GM23338 (cell line): ENCODE measurements at regions not wholly inside any gene's neighbourhood (a gene's known extent, or its start where the extent isn't known, plus 50 kb on each side); places are given as distances from the start of the nearest gene placed in this dataset.

Experiments used
- ATAC-seq: fragments of 200-7000 bp; cut with Tn5 transposase; 3 replicates; pipeline ENCODE4 v1.9.1; 2020
- DNase-seq: peaks from one replicate; pipeline ENCODE4 v3.0.0-alpha.2; 2015; ENCODE audit warnings: low spot score
- H2AFZ ChIP-seq: fragments of 200-600 bp; sonication (generic); 2 replicates; pipeline ENCODE4 v1.8.0; 2016; ENCODE audit warnings: antibody characterized with exemption, mild to moderate bottlenecking, moderate library complexity
- H3F3A ChIP-seq: fragments of 200-600 bp; sonication (generic); replicated peaks from 2 replicates; pipeline ENCODE4 v1.8.0; 2017; ENCODE audit warnings: antibody characterized with exemption, mixed run types, low read depth
- H3K27ac ChIP-seq: fragments of 200-600 bp; sonication (generic); 2 replicates; pipeline ENCODE4 v1.6.1; 2016; ENCODE audit warnings: low read depth
- H3K27me3 ChIP-seq: fragments of 200-600 bp; sonication (generic); 2 replicates; pipeline ENCODE4 v1.8.0; 2016; ENCODE audit warnings: mild to moderate bottlenecking, mixed run types, moderate library complexity; ENCODE audit not compliant: insufficient read depth
- H3K36me3 ChIP-seq: fragments of 200-600 bp; sonication (generic); 2 replicates; pipeline ENCODE4 v1.8.0; 2016; ENCODE audit warnings: mild to moderate bottlenecking; ENCODE audit not compliant: insufficient read depth
- H3K4me1 ChIP-seq: fragments of 200-600 bp; sonication (generic); 2 replicates; pipeline ENCODE4 v1.8.0; 2016; ENCODE audit warnings: mild to moderate bottlenecking, moderate library complexity; ENCODE audit not compliant: insufficient read depth
- H3K4me2 ChIP-seq: fragments of 200-600 bp; sonication (generic); 2 replicates; pipeline ENCODE4 v1.7.1; 2017; ENCODE audit warnings: mixed run types
- H3K4me3 ChIP-seq: fragments of 200-600 bp; sonication (generic); 2 replicates; pipeline ENCODE4 v1.6.1; 2016; ENCODE audit warnings: mixed run types
- H3K79me2 ChIP-seq: fragments of 200-600 bp; sonication (generic); replicated peaks from 2 replicates; pipeline ENCODE4 v1.8.0; 2017; ENCODE audit warnings: mild to moderate bottlenecking; ENCODE audit not compliant: insufficient read depth
- H3K9me2 ChIP-seq: fragments of 200-600 bp; sonication (generic); 2 replicates; pipeline ENCODE4 v1.8.0; 2017; ENCODE audit not compliant: insufficient read depth
- H4K20me1 ChIP-seq: fragments of 200-600 bp; sonication (generic); replicated peaks from 2 replicates; pipeline ENCODE4 v1.8.0; 2017; ENCODE audit warnings: mild to moderate bottlenecking; ENCODE audit not compliant: insufficient read depth
- H3K27ac Mint-ChIP-seq: 2 replicates; pipeline ENCODE4 v1.8.0; 2020; ENCODE audit warnings: inconsistent platforms, mild to moderate bottlenecking, moderate library complexity, mixed read lengths
- H3K27me3 Mint-ChIP-seq: 3 replicates; pipeline ENCODE4 v1.8.0; 2022; ENCODE audit warnings: low read depth, mild to moderate bottlenecking, moderate library complexity, mixed read lengths, inconsistent platforms; ENCODE audit not compliant: insufficient read depth, poor library complexity
- H3K36me3 Mint-ChIP-seq: 3 replicates; pipeline ENCODE4 v1.8.0; 2021; ENCODE audit warnings: low read depth, mild to moderate bottlenecking, inconsistent platforms, moderate library complexity, mixed read lengths
- H3K4me1 Mint-ChIP-seq: 3 replicates; pipeline ENCODE4 v1.8.0; 2020; ENCODE audit warnings: mild to moderate bottlenecking, inconsistent platforms, mixed read lengths
- H3K4me3 Mint-ChIP-seq: 3 replicates; pipeline ENCODE4 v1.8.0; 2021; ENCODE audit warnings: moderate library complexity, mild to moderate bottlenecking, inconsistent platforms, mixed read lengths
- H3K9me3 Mint-ChIP-seq: 3 replicates; pipeline ENCODE4 v1.8.0; 2020; ENCODE audit warnings: moderate library complexity, mild to moderate bottlenecking, inconsistent platforms, mixed read lengths
- CREB1 ChIP-seq: fragments of 250-450 bp; sonication (Bioruptor Pico); IDR thresholded peaks from 2 replicates; pipeline ENCODE4 v1.5.0; 2020; ENCODE audit warnings: low read depth, mild to moderate bottlenecking, moderate library complexity
- CTCF ChIP-seq, 2 experiments: fragments of 200-600 bp in 1 of 2; sonication (generic) in 1 of 2; conservative IDR thresholded peaks; 2 replicates each; pipeline versions ENCODE4 v1.5.1 to v1.6.1; 2016 to 2017; ENCODE audit warnings: antibody characterized with exemption in 2 of 2, low read depth in 2 of 2, mild to moderate bottlenecking in 2 of 2, moderate library complexity in 1 of 2
- ETS1 ChIP-seq: IDR thresholded peaks from 2 replicates; pipeline ENCODE4 v1.6.1; 2016; ENCODE audit warnings: antibody characterized with exemption
- EZH2 ChIP-seq: fragments of 200-600 bp; sonication (generic); IDR thresholded peaks from one replicate; pipeline ENCODE4 v1.8.0; 2017; ENCODE audit warnings: antibody characterized with exemption, mild to moderate bottlenecking, low read depth; ENCODE audit not compliant: unreplicated experiment
- JUNB ChIP-seq: IDR thresholded peaks from one replicate; pipeline ENCODE4 v1.6.1; 2016; ENCODE audit warnings: antibody characterized with exemption; ENCODE audit not compliant: unreplicated experiment
- POLR2AphosphoS5 ChIP-seq: IDR thresholded peaks from 2 replicates; pipeline ENCODE4 v1.6.1; 2016; ENCODE audit warnings: antibody characterized with exemption, low read depth
- REST ChIP-seq: IDR thresholded peaks from one replicate; pipeline ENCODE4 v1.6.1; 2018; ENCODE audit warnings: antibody characterized with exemption; ENCODE audit not compliant: unreplicated experiment
- STAT1 ChIP-seq: IDR thresholded peaks from one replicate; pipeline ENCODE4 v1.6.1; 2016; ENCODE audit warnings: antibody characterized with exemption; ENCODE audit not compliant: unreplicated experiment
- ZNF114 ChIP-seq: fragments of 250-450 bp; sonication (Bioruptor Pico); IDR thresholded peaks from 2 replicates; pipeline ENCODE4 v1.5.0; 2020; ENCODE audit warnings: mild to moderate bottlenecking, moderate library complexity
- ZNF331 ChIP-seq: fragments of 250-450 bp; sonication (Bioruptor Pico); IDR thresholded peaks from 2 replicates; pipeline ENCODE4 v1.5.0; 2020; ENCODE audit warnings: low read depth, mild to moderate bottlenecking, moderate library complexity

- Mint-ChIP-seq H3K4me3 (no peak overlapping the region), H3K27ac (no peak overlapping the region), H3K4me1 (peaks cover 14% of the 10 kb centered on the region), H3K36me3 (no peaks in the 10 kb centered on the region), H3K27me3 (peaks cover 7% of the 10 kb centered on the region), H3K9me3 (no peaks in the 10 kb centered on the region)
- no peaks in the 10 kb centered on the region for H3F3A ChIP-seq
- TF ChIP-seq EZH2 = no peak
- TF ChIP-seq ZNF331 (CRISPR knock-in tag) = no peak
- no peak for TF ChIP-seq CTCF (conservative IDR thresholded peaks at IDR 0.05; ENCODE audit: low read depth in 2 of 2)
- TF ChIP-seq STAT1 = no peak
- TF ChIP-seq ETS1 = no peak
- TF ChIP-seq CREB1 (CRISPR knock-in tag) = no peak
- TF ChIP-seq ZNF114 = no peak
- no peak for TF ChIP-seq REST
- no peak for TF ChIP-seq POLR2AphosphoS5
- TF ChIP-seq JUNB = no peak
- no peaks in the 10 kb centered on the region for H3K36me3 ChIP-seq
- no peak overlapping the region for H3K4me2 ChIP-seq
- no peak overlapping the region for H3K27ac ChIP-seq
- H2AFZ ChIP-seq = no peak overlapping the region
- H4K20me1 ChIP-seq = no peaks in the 10 kb centered on the region
- H3K79me2 ChIP-seq = no peaks in the 10 kb centered on the region
- ATAC-seq (peak; percentile 60; the same call in 2 of the 3 replicates), DNase-seq (no peak)
- peaks cover 3% of the 10 kb centered on the region; the same call in 1 of the 2 replicates for H3K4me1 ChIP-seq
- no peaks in the 10 kb centered on the region for H3K27me3 ChIP-seq
- no peaks in the 10 kb centered on the region for H3K9me2 ChIP-seq
- no peak overlapping the region for H3K4me3 ChIP-seq
Measured at GRCh38 chr22:27242917-27243589, 558.5 kb downstream of the MN1 start.
